ENCODE measurements at regions not wholly inside any gene's neighbourhood (a gene's known extent, or its start where the extent isn't known, plus 50 kb on each side); places are given as distances from the start of the nearest gene placed in this dataset.

GRCh38 chr2:53373126-53373525 is 394.5 kb upstream of the CHAC2 start:
- TF ChIP-seq, protein P1, sequence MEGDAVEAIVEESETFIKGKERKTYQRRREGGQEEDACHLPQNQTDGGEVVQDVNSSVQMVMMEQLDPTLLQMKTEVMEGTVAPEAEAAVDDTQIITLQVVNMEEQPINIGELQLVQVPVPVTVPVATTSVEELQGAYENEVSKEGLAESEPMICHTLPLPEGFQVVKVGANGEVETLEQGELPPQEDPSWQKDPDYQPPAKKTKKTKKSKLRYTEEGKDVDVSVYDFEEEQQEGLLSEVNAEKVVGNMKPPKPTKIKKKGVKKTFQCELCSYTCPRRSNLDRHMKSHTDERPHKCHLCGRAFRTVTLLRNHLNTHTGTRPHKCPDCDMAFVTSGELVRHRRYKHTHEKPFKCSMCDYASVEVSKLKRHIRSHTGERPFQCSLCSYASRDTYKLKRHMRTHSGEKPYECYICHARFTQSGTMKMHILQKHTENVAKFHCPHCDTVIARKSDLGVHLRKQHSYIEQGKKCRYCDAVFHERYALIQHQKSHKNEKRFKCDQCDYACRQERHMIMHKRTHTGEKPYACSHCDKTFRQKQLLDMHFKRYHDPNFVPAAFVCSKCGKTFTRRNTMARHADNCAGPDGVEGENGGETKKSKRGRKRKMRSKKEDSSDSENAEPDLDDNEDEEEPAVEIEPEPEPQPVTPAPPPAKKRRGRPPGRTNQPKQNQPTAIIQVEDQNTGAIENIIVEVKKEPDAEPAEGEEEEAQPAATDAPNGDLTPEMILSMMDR (IDR thresholded peaks at IDR 0.05 in 2 of 3, conservative IDR thresholded peaks at IDR 0.05 in 1 of 3; ENCODE audit: control insufficient read depth in 2 of 3, extremely low read depth in 1 of 3, insufficient read depth in 1 of 3, low read depth in 3 of 3, low read length in 3 of 3): no peak
- TF ChIP-seq GATAD2B (conservative IDR thresholded peaks at IDR 0.05; ENCODE audit: low read depth): no peak
- no peak for TF ChIP-seq CREB1 (IDR thresholded peaks at IDR 0.05; ENCODE audit: low read depth)
- no peak for TF ChIP-seq KDM1A (IDR thresholded peaks at IDR 0.05; ENCODE audit: borderline replicate concordance)
